CD4-positive, alpha-beta T cell (primary cell): ENCODE measurements at regions not wholly inside any gene's neighbourhood (a gene's known extent, or its start where the extent isn't known, plus 50 kb on each side); places are given as distances from the start of the nearest gene placed in this dataset.

Experiments used
- ATAC-seq: fragments of 200-7000 bp; cut with Tn5 transposase; one replicate; pipeline ENCODE4 v1.10.0; 2022; ENCODE audit warnings: mild to moderate bottlenecking; ENCODE audit not compliant: poor library complexity
- CTCF ChIA-PET: fragments of 350-600 bp; sonication (Branson Sonifier 250); formaldehyde crosslinking; loops from one replicate; lab custom pipeline; 2021; ENCODE audit warnings: antibody characterized with exemption, inconsistent platforms; lab: Charles Lee
- POLR2A ChIA-PET: fragments of 350-600 bp; sonication (Branson Sonifier 250); formaldehyde crosslinking; loops from one replicate; lab custom pipeline; 2021; ENCODE audit warnings: antibody characterized with exemption, inconsistent platforms; lab: Charles Lee
- DNase-seq, 14 experiments: peaks; one replicate each; pipeline ENCODE4 v3.0.0-alpha.2; 2013 to 2020; ENCODE audit warnings: mixed read lengths in 2 of 14
- H3K27ac ChIP-seq, 2 donors: one replicate each; pipeline versions ENCODE4 v1.5.1 to v1.7.0; 2013; ENCODE audit warnings: low read length in 2 of 2, low read depth in 1 of 2, mild to moderate bottlenecking in 1 of 2
- H3K27me3 ChIP-seq, 2 experiments: 1 replicate in 1 of 2; 2 replicates in 1 of 2; pipeline versions ENCODE4 v1.6.1 to v1.7.0; 2013; ENCODE audit warnings: low read length in 2 of 2, control low read depth in 1 of 2, mild to moderate bottlenecking in 1 of 2, moderate library complexity in 1 of 2; ENCODE audit not compliant: insufficient read depth in 2 of 2, control insufficient read depth in 1 of 2
- H3K36me3 ChIP-seq: one replicate; pipeline ENCODE4 v1.6.1; 2013; ENCODE audit warnings: low read length, control low read depth; ENCODE audit not compliant: insufficient read depth
- H3K4me1 ChIP-seq: one replicate; pipeline ENCODE4 v1.6.1; 2013; ENCODE audit warnings: low read length, control low read depth; ENCODE audit not compliant: insufficient read depth
- H3K4me3 ChIP-seq: one replicate; pipeline ENCODE4 v1.5.1; 2013; ENCODE audit warnings: mild to moderate bottlenecking, low read length, moderate library complexity
- H3K9me3 ChIP-seq, 2 experiments: 1 replicate in 1 of 2; 2 replicates in 1 of 2; pipeline versions ENCODE4 v1.6.1 to v1.7.0; 2013; ENCODE audit warnings: low read length in 2 of 2, mild to moderate bottlenecking in 2 of 2, control low read depth in 1 of 2, moderate library complexity in 1 of 2; ENCODE audit not compliant: control insufficient read depth in 1 of 2, insufficient read depth in 1 of 2
- H3K27ac Mint-ChIP-seq: one replicate; pipeline ENCODE4 v1.8.0; 2020; ENCODE audit warnings: mixed read lengths
- H3K27me3 Mint-ChIP-seq: one replicate; pipeline ENCODE4 v1.8.0; 2021; ENCODE audit warnings: mixed read lengths
- H3K36me3 Mint-ChIP-seq: one replicate; pipeline ENCODE4 v1.8.0; 2021; ENCODE audit warnings: low read depth, mixed read lengths
- H3K4me1 Mint-ChIP-seq: one replicate; pipeline ENCODE4 v1.8.0; 2021; ENCODE audit warnings: low read depth, mixed read lengths
- H3K4me3 Mint-ChIP-seq: one replicate; pipeline ENCODE4 v1.8.0; 2020; ENCODE audit warnings: mild to moderate bottlenecking, mixed read lengths
- H3K9me3 Mint-ChIP-seq: one replicate; pipeline ENCODE4 v1.8.0; 2020; ENCODE audit warnings: mixed read lengths
- intact Hi-C, 2 experiments: fragments of 100-400 bp; cut with DNase I in 1 of 2; cut with micrococcal nuclease in 1 of 2; formaldehyde crosslinking; loops; one replicate each; pipeline versions ENCODE4 v1.15.1 to v1.9.0; 2023 to 2025; cut with DNase I, micrococcal nuclease
- TF ChIP-seq, protein P1 (sequence below): fragments of 200-600 bp; IDR thresholded peaks from one replicate; pipeline ENCODE4 v1.8.0; 2022; ENCODE audit warnings: antibody characterized with exemption, mild to moderate bottlenecking

DNA sequence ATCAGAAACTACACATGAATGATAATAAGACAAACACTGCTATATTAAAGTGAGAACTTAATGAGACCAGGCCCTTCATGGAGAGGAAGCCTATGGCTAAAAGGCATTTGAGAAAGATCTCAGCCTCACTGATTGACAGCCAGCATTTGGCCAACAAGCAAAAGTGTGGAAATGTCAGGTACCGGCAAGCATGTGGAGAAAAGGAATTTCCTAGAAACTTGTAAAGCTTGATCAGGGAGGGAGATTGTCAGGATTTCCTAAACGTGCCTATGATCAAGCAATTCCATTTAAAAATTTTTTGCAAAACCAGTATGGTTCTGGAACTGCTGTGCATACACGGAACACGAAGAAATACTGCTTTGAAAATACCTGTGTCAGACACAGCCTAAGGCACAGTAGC, 220.3 kb upstream of the ATP10A start:
- H3K4me3 Mint-ChIP-seq = peak overlapping the region; percentile 89
- POLR2A ChIA-PET = no interaction called here
- no peak for ATAC-seq
- H3K4me1 Mint-ChIP-seq = peaks cover 50% of the 10 kb centered on the region
- H3K27me3 Mint-ChIP-seq = peaks cover 14% of the 10 kb centered on the region
- intact Hi-C loops = loop anchor here (5.0 kb wide), 5 partner anchors 221 to 1131 kb away; partner anchors contain the start of genes ATP10A (in 1 of the 2), SNRPN (in 1 of the 2), SNURF (in 1 of the 2) and UBE3A (in 1 of the 2)
- peaks cover 2% of the 10 kb centered on the region for H3K9me3 Mint-ChIP-seq
- peak overlapping the region; percentile 98 for H3K27ac Mint-ChIP-seq
- H3K9me3 ChIP-seq = no peaks in the 10 kb centered on the region
- H3K27ac ChIP-seq = no peak overlapping the region
- CTCF ChIA-PET = no interaction called here
- no peak overlapping the region for H3K4me3 ChIP-seq
- TF ChIP-seq, protein P1, sequence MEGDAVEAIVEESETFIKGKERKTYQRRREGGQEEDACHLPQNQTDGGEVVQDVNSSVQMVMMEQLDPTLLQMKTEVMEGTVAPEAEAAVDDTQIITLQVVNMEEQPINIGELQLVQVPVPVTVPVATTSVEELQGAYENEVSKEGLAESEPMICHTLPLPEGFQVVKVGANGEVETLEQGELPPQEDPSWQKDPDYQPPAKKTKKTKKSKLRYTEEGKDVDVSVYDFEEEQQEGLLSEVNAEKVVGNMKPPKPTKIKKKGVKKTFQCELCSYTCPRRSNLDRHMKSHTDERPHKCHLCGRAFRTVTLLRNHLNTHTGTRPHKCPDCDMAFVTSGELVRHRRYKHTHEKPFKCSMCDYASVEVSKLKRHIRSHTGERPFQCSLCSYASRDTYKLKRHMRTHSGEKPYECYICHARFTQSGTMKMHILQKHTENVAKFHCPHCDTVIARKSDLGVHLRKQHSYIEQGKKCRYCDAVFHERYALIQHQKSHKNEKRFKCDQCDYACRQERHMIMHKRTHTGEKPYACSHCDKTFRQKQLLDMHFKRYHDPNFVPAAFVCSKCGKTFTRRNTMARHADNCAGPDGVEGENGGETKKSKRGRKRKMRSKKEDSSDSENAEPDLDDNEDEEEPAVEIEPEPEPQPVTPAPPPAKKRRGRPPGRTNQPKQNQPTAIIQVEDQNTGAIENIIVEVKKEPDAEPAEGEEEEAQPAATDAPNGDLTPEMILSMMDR = no peak
- no peaks in the 10 kb centered on the region for H3K36me3 ChIP-seq
- DNase-seq = no peak
- H3K36me3 Mint-ChIP-seq = peaks cover 15% of the 10 kb centered on the region
- H3K4me1 ChIP-seq = peaks cover 16% of the 10 kb centered on the region
- no peaks in the 10 kb centered on the region for H3K27me3 ChIP-seq

DNA sequence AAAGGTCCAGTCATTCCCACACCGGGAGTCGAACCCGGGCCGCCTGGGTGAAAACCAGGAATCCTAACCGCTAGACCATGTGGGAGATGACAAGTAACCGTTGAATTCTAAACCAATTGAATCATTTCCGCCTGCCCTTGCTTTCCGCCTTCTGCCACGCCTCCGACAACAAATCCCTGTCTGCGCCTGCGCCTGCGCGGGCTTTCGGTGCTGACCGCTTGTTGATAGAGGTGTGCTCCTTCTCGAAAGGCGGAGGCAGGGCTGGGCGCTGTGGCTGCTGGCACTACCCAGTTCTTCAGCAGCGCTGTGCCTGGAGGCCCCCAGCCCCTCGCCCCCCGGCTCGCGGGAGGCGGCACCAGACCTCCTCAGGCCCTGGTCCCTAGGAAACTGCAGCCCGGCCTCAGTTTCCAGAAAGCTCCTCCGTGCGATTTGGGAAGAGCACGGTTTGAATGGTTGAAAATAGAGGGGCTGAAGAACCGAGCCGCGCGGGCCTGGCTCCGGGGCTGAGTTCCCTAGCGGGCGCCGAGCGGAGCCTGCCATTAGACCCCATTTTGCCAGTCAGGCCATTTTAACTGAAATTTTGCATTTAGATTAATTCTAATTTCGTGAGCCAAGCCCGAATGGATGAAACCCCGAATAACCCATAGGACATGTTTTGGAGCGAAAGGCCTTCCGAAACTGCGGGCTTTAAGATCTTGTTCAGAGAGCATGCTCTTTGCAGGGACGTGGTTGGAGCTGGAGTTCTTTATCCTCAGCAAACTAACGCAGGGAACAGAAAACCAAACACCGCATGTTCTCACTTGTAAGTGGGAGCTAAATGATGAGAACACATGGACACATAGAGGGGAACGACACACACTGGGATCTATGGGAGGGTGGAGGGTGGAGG, 219.3 kb upstream of the ATP10A start:
- TF ChIP-seq, protein P1 = no peak
- DNase-seq = peak; percentile 89 to 98 (median 95)
- Mint-ChIP-seq H3K4me1 (peaks cover 57% of the 10 kb centered on the region), H3K27ac (peak overlapping the region; percentile 98), H3K27me3 (peaks cover 14% of the 10 kb centered on the region), H3K9me3 (peaks cover 2% of the 10 kb centered on the region), H3K36me3 (peaks cover 15% of the 10 kb centered on the region), H3K4me3 (peak overlapping the region; percentile 89)
- peak overlapping the region; percentile 67 for H3K4me3 ChIP-seq
- H3K4me1 ChIP-seq = peaks cover 16% of the 10 kb centered on the region
- ATAC-seq = peak; percentile 95
- no peaks in the 10 kb centered on the region for H3K9me3 ChIP-seq
- ChIA-PET POLR2A (no interaction called here), CTCF (no interaction called here)
- no peaks in the 10 kb centered on the region for H3K27me3 ChIP-seq
- H3K36me3 ChIP-seq = no peaks in the 10 kb centered on the region
- H3K27ac ChIP-seq = peak overlapping the region; percentile 56 to 57
- intact Hi-C loops = loop anchor here (5.0 kb wide), 5 partner anchors 220 to 1130 kb away; partner anchors contain the start of genes ATP10A (in 1 of the 2), SNRPN (in 1 of the 2), SNURF (in 1 of the 2) and UBE3A (in 1 of the 2)

GRCh38 chr15:26081758-26082220, 218.7 kb upstream of the ATP10A start:
- Mint-ChIP-seq H3K4me1 (peaks cover 57% of the 10 kb centered on the region), H3K27ac (peak overlapping the region; percentile 98), H3K4me3 (peak overlapping the region; percentile 89), H3K9me3 (peaks cover 2% of the 10 kb centered on the region), H3K36me3 (peaks cover 15% of the 10 kb centered on the region), H3K27me3 (peaks cover 14% of the 10 kb centered on the region)
- H3K4me1 ChIP-seq = peaks cover 16% of the 10 kb centered on the region
- H3K27me3 ChIP-seq = no peaks in the 10 kb centered on the region
- no peaks in the 10 kb centered on the region for H3K36me3 ChIP-seq
- ATAC-seq (peak; percentile 31), DNase-seq (peak in 1 of 14 experiments; percentile 1)
- ChIA-PET POLR2A (no interaction called here), CTCF (no interaction called here)
- TF ChIP-seq, protein P1 = no peak
- H3K9me3 ChIP-seq = no peaks in the 10 kb centered on the region
- H3K4me3 ChIP-seq = peak overlapping the region; percentile 67
- intact Hi-C loops = loop anchor here (5.0 kb wide), 5 partner anchors 219 to 1129 kb away; partner anchors contain the start of genes ATP10A (in 1 of the 2), SNRPN (in 1 of the 2), SNURF (in 1 of the 2) and UBE3A (in 1 of the 2)
- no peak overlapping the region for H3K27ac ChIP-seq
